SK-N-SH treated with all-trans-retinoic acid at 6 μM for 48 hours (cell line): ENCODE measurements at regions not wholly inside any gene's neighbourhood (a gene's known extent, or its start where the extent isn't known, plus 50 kb on each side); places are given as distances from the start of the nearest gene placed in this dataset.

Experiments
- ATAC-seq: fragments of 200-7000 bp; cut with Tn5 transposase; 3 replicates; pipeline ENCODE4 v1.9.1; 2020; ENCODE audit warnings: mild to moderate bottlenecking, moderate library complexity
- ARNTL ChIP-seq: fragments of 450-650 bp; formaldehyde crosslinking; IDR thresholded peaks from 2 replicates; pipeline ENCODE4 v1.5.0; 2020; ENCODE audit warnings: low read depth, mild to moderate bottlenecking, moderate library complexity, borderline replicate concordance
- BACH2 ChIP-seq: fragments of 250-450 bp; sonication (Bioruptor Pico); IDR thresholded peaks from 2 replicates; pipeline ENCODE4 v1.9.0; 2021; ENCODE audit warnings: mild to moderate bottlenecking, borderline replicate concordance
- CREB5 ChIP-seq: fragments of 250-450 bp; sonication (Bioruptor Pico); IDR thresholded peaks from 2 replicates; pipeline ENCODE4 v1.5.1; 2020; ENCODE audit warnings: low read depth, mild to moderate bottlenecking, moderate library complexity
- CSDC2 ChIP-seq: fragments of 250-450 bp; sonication (Bioruptor Pico); IDR thresholded peaks from 2 replicates; pipeline ENCODE4 v1.5.0; 2020; ENCODE audit warnings: mild to moderate bottlenecking, moderate library complexity
- CSRNP3 ChIP-seq: fragments of 250-450 bp; sonication (Bioruptor Pico); IDR thresholded peaks from 2 replicates; pipeline ENCODE4 v1.5.1; 2021; ENCODE audit warnings: mild to moderate bottlenecking, moderate library complexity
- ESRRG ChIP-seq: fragments of 250-450 bp; sonication (Bioruptor Pico); IDR thresholded peaks from 2 replicates; pipeline ENCODE4 v1.6.1; 2021; ENCODE audit warnings: mild to moderate bottlenecking
- GLIS3 ChIP-seq: fragments of 250-450 bp; sonication (Bioruptor Pico); IDR thresholded peaks from 2 replicates; pipeline ENCODE4 v1.5.0; 2020; ENCODE audit warnings: mild to moderate bottlenecking, moderate library complexity
- ISL1 ChIP-seq: fragments of 250-450 bp; sonication (Bioruptor Pico); IDR thresholded peaks from 2 replicates; pipeline ENCODE4 v2.1.2; 2022; ENCODE audit warnings: mild to moderate bottlenecking, moderate library complexity
- OSR1 ChIP-seq: fragments of 250-450 bp; sonication (Bioruptor Pico); IDR thresholded peaks from 2 replicates; pipeline ENCODE4 v1.8.0; 2022; ENCODE audit warnings: moderate library complexity, mild to moderate bottlenecking, inconsistent platforms
- PATZ1 ChIP-seq: fragments of 250-450 bp; sonication (Bioruptor Pico); IDR thresholded peaks from 2 replicates; pipeline ENCODE4 v1.8.0; 2020; ENCODE audit warnings: mild to moderate bottlenecking, moderate library complexity, borderline replicate concordance
- SNAI2 ChIP-seq: fragments of 250-450 bp; sonication (Bioruptor Pico); IDR thresholded peaks from 2 replicates; pipeline ENCODE4 v1.5.0; 2020; ENCODE audit warnings: mild to moderate bottlenecking, moderate library complexity
- TCF4 ChIP-seq: fragments of 250-450 bp; sonication (Bioruptor Pico); IDR thresholded peaks from 2 replicates; pipeline ENCODE4 v1.8.0; 2021; ENCODE audit warnings: mild to moderate bottlenecking, moderate library complexity, borderline replicate concordance
- TOX ChIP-seq: fragments of 250-450 bp; sonication (Bioruptor Pico); IDR thresholded peaks from 2 replicates; pipeline ENCODE4 v1.8.0; 2021; ENCODE audit warnings: mild to moderate bottlenecking, moderate library complexity, borderline replicate concordance
- ZFP3 ChIP-seq: fragments of 250-450 bp; sonication (Bioruptor Pico); IDR thresholded peaks from 2 replicates; pipeline ENCODE4 v1.5.0; 2020; ENCODE audit warnings: mild to moderate bottlenecking, moderate library complexity
- ZFP30 ChIP-seq: fragments of 450-650 bp; formaldehyde crosslinking; IDR thresholded peaks from 2 replicates; pipeline ENCODE4 v1.5.0; 2022; ENCODE audit warnings: mild to moderate bottlenecking, moderate library complexity
- ZNF565 ChIP-seq: fragments of 450-650 bp; formaldehyde crosslinking; conservative IDR thresholded peaks from 2 replicates; pipeline ENCODE4 v1.5.0; 2020; ENCODE audit warnings: low read depth, mild to moderate bottlenecking, moderate library complexity
- ZNF70 ChIP-seq: fragments of 450-650 bp; formaldehyde crosslinking; IDR thresholded peaks from 2 replicates; pipeline ENCODE4 v1.5.0; 2020; ENCODE audit warnings: mild to moderate bottlenecking, moderate library complexity
- TF ChIP-seq, protein P1 (sequence below): fragments of 250-450 bp; sonication (Bioruptor Pico); IDR thresholded peaks from 2 replicates; pipeline ENCODE4 v1.5.0; 2020; ENCODE audit warnings: mild to moderate bottlenecking, moderate library complexity
- TF ChIP-seq, protein P2 (sequence below): fragments of 250-450 bp; sonication (Bioruptor Pico); IDR thresholded peaks from 2 replicates; pipeline ENCODE4 v1.8.0; 2021; ENCODE audit warnings: low read depth, mild to moderate bottlenecking, moderate library complexity, borderline replicate concordance

- ATAC-seq, result no peak
These were observed 221.3 kb upstream of the TCERG1L start for GRCh38 chr10:131532745-131533341.

DNA sequence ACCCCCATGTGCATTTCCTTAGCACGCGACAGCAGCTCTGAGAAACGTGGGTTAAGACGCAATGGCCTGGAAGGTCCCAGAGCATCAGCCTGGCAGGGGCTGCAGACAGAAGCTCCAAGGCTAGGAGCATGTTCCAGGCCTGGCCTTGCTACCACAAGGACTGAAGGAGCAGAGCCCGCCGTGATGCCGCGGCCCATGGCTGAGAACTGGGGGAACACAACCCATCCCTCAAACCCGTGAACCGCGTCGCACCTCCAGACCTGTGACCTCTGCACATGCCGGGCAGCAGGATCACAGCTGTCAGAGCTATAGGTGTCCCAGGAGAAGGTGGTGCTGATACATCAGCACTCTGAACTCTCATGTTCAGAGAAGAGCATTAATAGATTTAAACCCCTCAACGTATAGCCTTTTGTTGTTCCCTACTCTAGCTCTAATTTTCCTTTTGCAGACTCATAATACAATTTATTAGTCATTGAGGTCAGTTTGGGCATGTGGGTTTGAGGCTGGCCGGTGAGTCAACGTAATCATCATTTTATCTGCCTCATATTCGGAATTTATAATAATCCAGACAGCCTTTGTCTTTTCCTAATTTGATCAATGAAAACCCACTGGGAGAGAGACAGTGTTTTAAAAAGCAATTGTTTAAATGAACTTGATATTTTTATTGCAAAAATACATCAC, 222.5 kb upstream of the TCERG1L start:
- no peak for TF ChIP-seq CREB5 (CRISPR knock-in tag)
- no peak for TF ChIP-seq ARNTL (CRISPR knock-in tag)
- TF ChIP-seq CSDC2 (CRISPR knock-in tag), result no peak
- no peak for TF ChIP-seq SNAI2 (CRISPR knock-in tag)
- no peak for TF ChIP-seq ZNF565 (CRISPR knock-in tag)
- TF ChIP-seq CSRNP3 (CRISPR knock-in tag), result no peak
- no peak for TF ChIP-seq ZFP30
- TF ChIP-seq, protein P1, sequence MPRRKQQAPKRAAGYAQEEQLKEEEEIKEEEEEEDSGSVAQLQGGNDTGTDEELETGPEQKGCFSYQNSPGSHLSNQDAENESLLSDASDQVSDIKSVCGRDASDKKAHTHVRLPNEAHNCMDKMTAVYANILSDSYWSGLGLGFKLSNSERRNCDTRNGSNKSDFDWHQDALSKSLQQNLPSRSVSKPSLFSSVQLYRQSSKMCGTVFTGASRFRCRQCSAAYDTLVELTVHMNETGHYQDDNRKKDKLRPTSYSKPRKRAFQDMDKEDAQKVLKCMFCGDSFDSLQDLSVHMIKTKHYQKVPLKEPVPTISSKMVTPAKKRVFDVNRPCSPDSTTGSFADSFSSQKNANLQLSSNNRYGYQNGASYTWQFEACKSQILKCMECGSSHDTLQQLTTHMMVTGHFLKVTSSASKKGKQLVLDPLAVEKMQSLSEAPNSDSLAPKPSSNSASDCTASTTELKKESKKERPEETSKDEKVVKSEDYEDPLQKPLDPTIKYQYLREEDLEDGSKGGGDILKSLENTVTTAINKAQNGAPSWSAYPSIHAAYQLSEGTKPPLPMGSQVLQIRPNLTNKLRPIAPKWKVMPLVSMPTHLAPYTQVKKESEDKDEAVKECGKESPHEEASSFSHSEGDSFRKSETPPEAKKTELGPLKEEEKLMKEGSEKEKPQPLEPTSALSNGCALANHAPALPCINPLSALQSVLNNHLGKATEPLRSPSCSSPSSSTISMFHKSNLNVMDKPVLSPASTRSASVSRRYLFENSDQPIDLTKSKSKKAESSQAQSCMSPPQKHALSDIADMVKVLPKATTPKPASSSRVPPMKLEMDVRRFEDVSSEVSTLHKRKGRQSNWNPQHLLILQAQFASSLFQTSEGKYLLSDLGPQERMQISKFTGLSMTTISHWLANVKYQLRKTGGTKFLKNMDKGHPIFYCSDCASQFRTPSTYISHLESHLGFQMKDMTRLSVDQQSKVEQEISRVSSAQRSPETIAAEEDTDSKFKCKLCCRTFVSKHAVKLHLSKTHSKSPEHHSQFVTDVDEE (CRISPR knock-in tag), result no peak
- TF ChIP-seq, protein P2, sequence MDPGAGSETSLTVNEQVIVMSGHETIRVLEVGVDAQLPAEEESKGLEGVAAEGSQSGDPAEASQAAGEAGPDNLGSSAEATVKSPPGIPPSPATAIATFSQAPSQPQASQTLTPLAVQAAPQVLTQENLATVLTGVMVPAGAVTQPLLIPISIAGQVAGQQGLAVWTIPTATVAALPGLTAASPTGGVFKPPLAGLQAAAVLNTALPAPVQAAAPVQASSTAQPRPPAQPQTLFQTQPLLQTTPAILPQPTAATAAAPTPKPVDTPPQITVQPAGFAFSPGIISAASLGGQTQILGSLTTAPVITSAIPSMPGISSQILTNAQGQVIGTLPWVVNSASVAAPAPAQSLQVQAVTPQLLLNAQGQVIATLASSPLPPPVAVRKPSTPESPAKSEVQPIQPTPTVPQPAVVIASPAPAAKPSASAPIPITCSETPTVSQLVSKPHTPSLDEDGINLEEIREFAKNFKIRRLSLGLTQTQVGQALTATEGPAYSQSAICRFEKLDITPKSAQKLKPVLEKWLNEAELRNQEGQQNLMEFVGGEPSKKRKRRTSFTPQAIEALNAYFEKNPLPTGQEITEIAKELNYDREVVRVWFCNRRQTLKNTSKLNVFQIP, result no peak
- no peak for TF ChIP-seq PATZ1 (CRISPR knock-in tag)
- TF ChIP-seq ZFP3 (CRISPR knock-in tag), result no peak
- no peak for TF ChIP-seq ZNF70 (CRISPR knock-in tag)
- TF ChIP-seq GLIS3 (CRISPR knock-in tag), result no peak
- no peak for TF ChIP-seq TOX (CRISPR knock-in tag)
- no peak for TF ChIP-seq TCF4 (CRISPR knock-in tag)
- TF ChIP-seq OSR1, result no peak
- TF ChIP-seq ISL1 (CRISPR knock-in tag), result no peak
- TF ChIP-seq ESRRG (CRISPR knock-in tag), result no peak
- TF ChIP-seq, all 23 proteins: peak for 0
- ATAC-seq, result no peak

More at GRCh38 chr10:131532745-131533341, 221.3 kb upstream of the TCERG1L start:
- TF ChIP-seq PATZ1 (CRISPR knock-in tag) (no peak), SNAI2 (CRISPR knock-in tag) (no peak), ZNF70 (CRISPR knock-in tag) (no peak), ZNF565 (CRISPR knock-in tag) (no peak), BACH2 (CRISPR knock-in tag) (no peak)
- TF ChIP-seq, all 23 proteins: peak for 0
